ENCODE measurements at regions not wholly inside any gene's neighbourhood (a gene's known extent, or its start where the extent isn't known, plus 50 kb on each side); places are given as distances from the start of the nearest gene placed in this dataset.

DNA sequence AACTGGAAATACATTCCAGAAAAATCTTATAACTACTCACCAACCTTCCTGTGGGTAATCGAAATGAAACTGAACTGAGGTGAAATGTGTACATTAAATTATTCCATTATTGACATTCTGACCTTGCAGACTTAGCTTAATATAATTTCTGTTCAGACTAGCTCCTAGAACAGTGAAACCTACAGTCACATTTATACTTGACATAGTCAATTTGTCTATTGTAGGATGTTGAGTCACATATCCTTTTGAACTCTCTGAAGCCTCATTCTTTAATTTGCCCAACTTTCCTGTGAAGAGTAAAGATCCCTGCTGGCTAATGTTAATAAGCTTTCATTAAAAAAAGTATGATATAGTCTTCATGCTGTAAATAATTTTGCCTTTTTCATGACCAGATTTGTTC is 92.0 kb upstream of the SCEL start:
- ATAC-seq (replicated peaks), result peak; percentile 24
- no peak overlapping the region for H3K4me3 Mint-ChIP-seq
- H3K27ac Mint-ChIP-seq, result no peak overlapping the region
- peaks cover 9% of the 10 kb centered on the region for H3K4me1 Mint-ChIP-seq
- H3K36me3 Mint-ChIP-seq (ENCODE audit: low read depth), result no peaks in the 10 kb centered on the region
- peaks cover 26% of the 10 kb centered on the region for H3K27me3 Mint-ChIP-seq
- H3K9me3 Mint-ChIP-seq, result no peaks in the 10 kb centered on the region

- Mint-ChIP-seq H3K9me3 (no peaks in the 10 kb centered on the region), H3K4me3 (no peak overlapping the region), H3K27me3 (peaks cover 16% of the 10 kb centered on the region), H3K27ac (no peak overlapping the region), H3K36me3 (ENCODE audit: low read depth) (no peaks in the 10 kb centered on the region), H3K4me1 (peaks cover 6% of the 10 kb centered on the region)
- ATAC-seq (replicated peaks), result no peak
Measured at GRCh38 chr13:77437267-77437666, 98.2 kb upstream of the SCEL start.

- H3K4me1 Mint-ChIP-seq, result peaks cover 6% of the 10 kb centered on the region
- no peaks in the 10 kb centered on the region for H3K36me3 Mint-ChIP-seq (ENCODE audit: low read depth)
- H3K27me3 Mint-ChIP-seq, result peaks cover 3% of the 10 kb centered on the region
- H3K9me3 Mint-ChIP-seq, result peaks cover under 1% of the 10 kb centered on the region
- H3K27ac Mint-ChIP-seq, result no peak overlapping the region
- ATAC-seq (replicated peaks), result no peak
- H3K4me3 Mint-ChIP-seq, result no peak overlapping the region
Measured at GRCh38 chr13:77434289-77434688, 101.2 kb upstream of the SCEL start.

GRCh38 chr13:77431449-77431848 is 104.1 kb upstream of the SCEL start:
- ATAC-seq (replicated peaks), result no peak
- Mint-ChIP-seq H3K4me3 (no peak overlapping the region), H3K9me3 (peaks cover 5% of the 10 kb centered on the region)

DNA sequence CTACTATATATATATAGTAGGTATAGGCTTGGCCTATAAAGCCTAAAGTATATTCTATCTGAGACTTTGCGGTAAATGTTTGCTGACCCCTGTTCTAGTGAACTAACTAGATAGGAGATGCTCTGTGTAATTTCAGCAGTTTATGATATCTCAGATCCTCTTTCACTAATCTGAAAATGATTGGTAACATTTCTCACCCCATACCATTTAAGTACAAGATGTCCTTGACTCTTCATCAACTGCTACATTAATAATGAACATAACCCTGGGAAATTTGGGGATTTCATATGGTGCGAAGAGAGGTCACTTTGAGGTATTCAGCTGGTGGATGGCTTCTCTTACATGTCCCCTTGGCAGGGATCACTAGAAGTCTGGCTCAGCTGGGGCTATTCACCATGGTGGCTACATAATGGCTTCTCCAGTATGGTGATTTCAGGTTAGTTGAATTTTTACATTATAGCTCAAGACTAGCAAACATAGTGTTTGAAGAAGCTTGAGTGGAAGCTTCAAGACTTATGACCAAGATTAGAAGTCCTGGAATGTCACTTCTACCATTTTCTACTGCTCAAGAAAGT is 103.6 kb upstream of the MYCBP2 start:
- H3K4me1 Mint-ChIP-seq, result peaks cover 13% of the 10 kb centered on the region
- no peak for ATAC-seq (replicated peaks)
- no peak overlapping the region for H3K4me3 Mint-ChIP-seq
- H3K27me3 Mint-ChIP-seq, result peaks cover 7% of the 10 kb centered on the region
- H3K27ac Mint-ChIP-seq, result no peak overlapping the region
- H3K9me3 Mint-ChIP-seq, result peaks cover 5% of the 10 kb centered on the region
- no peaks in the 10 kb centered on the region for H3K36me3 Mint-ChIP-seq (ENCODE audit: low read depth)

More at GRCh38 chr13:77431449-77431848, 104.1 kb upstream of the SCEL start:
- H3K27me3 Mint-ChIP-seq, result peaks cover 7% of the 10 kb centered on the region
- H3K4me1 Mint-ChIP-seq, result peaks cover 13% of the 10 kb centered on the region
- H3K36me3 Mint-ChIP-seq (ENCODE audit: low read depth), result no peaks in the 10 kb centered on the region
- H3K27ac Mint-ChIP-seq, result no peak overlapping the region

DNA sequence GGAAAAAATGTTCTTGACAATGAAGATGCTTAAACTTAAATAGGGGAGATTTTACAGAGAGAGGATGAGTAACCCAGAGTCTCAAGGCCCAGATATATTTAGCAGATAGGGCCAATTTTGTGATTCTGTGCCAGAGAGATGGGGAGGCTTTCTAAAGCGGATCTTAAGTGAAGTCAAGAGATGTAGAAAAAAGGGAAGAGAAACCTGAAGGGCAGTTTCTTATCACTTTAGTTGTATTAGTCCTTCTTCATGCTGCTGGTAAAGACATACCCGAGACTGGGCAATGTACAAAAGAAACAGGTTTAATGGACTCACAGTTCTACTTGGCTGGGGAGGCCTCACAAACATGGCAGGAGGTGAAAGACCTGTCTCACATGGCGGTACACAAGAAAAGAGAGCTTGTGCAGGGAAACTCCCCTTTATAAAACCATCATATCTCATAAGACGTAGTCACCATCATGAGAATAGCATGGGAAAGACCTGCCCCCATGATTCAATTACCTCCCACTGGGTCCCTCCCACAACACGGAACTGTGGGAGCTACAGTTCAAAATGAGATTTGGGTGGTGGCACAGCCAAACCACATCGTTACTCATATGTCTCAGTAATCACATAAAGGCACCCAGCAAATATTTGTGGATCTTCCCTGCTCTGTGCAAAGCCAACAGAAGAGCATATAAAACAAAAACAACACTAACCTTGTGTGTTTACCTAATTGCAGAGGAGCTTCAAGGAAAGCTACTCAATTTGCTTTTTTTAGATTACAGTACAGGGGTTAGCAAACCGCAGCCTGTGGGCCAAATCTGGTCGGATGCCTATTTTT is 102.6 kb upstream of the MYCBP2 start:
- peak; percentile 95 for ATAC-seq (replicated peaks)
- H3K9me3 Mint-ChIP-seq, result peaks cover 5% of the 10 kb centered on the region
- peak overlapping the region; percentile 60 for H3K4me3 Mint-ChIP-seq
- H3K4me1 Mint-ChIP-seq, result peaks cover 13% of the 10 kb centered on the region
- peaks cover 4% of the 10 kb centered on the region for H3K27me3 Mint-ChIP-seq
- peak overlapping the region; percentile 84 for H3K27ac Mint-ChIP-seq
- H3K36me3 Mint-ChIP-seq (ENCODE audit: low read depth), result no peaks in the 10 kb centered on the region

GRCh38 chr13:77425705-77426104 is 98.8 kb upstream of the MYCBP2 start:
- peaks cover 13% of the 10 kb centered on the region for H3K4me1 Mint-ChIP-seq
- no peak overlapping the region for H3K4me3 Mint-ChIP-seq
- no peaks in the 10 kb centered on the region for H3K36me3 Mint-ChIP-seq (ENCODE audit: low read depth)
- no peak for ATAC-seq (replicated peaks)
- H3K27ac Mint-ChIP-seq, result no peak overlapping the region
- peaks cover 8% of the 10 kb centered on the region for H3K27me3 Mint-ChIP-seq
- H3K9me3 Mint-ChIP-seq, result peaks cover 5% of the 10 kb centered on the region

DNA sequence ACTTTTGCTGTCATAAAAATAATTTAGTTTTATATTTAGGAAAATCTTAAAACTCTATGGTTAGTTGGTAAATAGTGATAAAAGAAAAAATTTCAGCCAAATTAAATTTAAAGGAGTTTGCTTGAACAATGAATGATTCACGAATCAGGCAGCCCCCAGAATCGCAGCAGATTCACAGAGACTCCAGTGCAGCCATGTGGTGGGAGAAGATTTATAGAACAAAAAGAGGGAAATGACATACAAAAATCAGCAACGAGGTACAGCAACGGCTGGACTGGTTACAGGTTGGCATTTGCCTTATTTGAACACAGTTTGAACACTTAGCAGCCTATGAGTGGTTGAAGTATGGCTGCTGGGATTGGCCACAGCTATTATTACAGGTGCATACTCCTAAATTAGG is 96.4 kb upstream of the MYCBP2 start:
- Mint-ChIP-seq H3K36me3 (ENCODE audit: low read depth) (no peaks in the 10 kb centered on the region), H3K4me3 (no peak overlapping the region), H3K27ac (no peak overlapping the region), H3K9me3 (no peaks in the 10 kb centered on the region), H3K27me3 (peaks cover 8% of the 10 kb centered on the region), H3K4me1 (no peaks in the 10 kb centered on the region)
- no peak for ATAC-seq (replicated peaks)

- Mint-ChIP-seq H3K36me3 (ENCODE audit: low read depth) (no peaks in the 10 kb centered on the region), H3K4me1 (no peaks in the 10 kb centered on the region), H3K4me3 (no peak overlapping the region), H3K27me3 (peaks cover 8% of the 10 kb centered on the region), H3K27ac (no peak overlapping the region), H3K9me3 (no peaks in the 10 kb centered on the region)
- no peak for ATAC-seq (replicated peaks)
Measured at GRCh38 chr13:77422724-77423123, 95.8 kb upstream of the MYCBP2 start.

DNA sequence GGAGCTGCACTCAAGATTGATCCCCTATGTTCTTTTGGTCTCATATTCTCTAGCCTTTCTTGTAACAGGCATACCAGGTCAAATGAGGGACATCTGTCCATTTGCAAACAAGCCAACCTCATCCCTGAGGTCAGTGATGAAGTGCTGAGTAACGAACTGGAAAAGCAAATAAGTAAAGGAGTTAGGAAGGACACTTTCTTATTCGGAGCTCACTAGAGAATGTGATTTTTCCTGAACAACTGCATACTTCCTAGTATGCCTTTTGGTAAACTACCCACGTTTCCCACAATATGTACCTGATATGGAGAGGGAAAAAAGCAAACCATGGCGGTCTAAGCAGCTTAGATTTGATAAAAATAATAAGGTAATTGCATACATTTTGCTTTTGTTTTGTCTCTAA is 91.0 kb upstream of the MYCBP2 start:
- Mint-ChIP-seq H3K4me3 (no peak overlapping the region), H3K9me3 (no peaks in the 10 kb centered on the region), H3K27me3 (no peaks in the 10 kb centered on the region), H3K36me3 (ENCODE audit: low read depth) (no peaks in the 10 kb centered on the region), H3K27ac (no peak overlapping the region), H3K4me1 (no peaks in the 10 kb centered on the region)
- no peak for ATAC-seq (replicated peaks)

DNA sequence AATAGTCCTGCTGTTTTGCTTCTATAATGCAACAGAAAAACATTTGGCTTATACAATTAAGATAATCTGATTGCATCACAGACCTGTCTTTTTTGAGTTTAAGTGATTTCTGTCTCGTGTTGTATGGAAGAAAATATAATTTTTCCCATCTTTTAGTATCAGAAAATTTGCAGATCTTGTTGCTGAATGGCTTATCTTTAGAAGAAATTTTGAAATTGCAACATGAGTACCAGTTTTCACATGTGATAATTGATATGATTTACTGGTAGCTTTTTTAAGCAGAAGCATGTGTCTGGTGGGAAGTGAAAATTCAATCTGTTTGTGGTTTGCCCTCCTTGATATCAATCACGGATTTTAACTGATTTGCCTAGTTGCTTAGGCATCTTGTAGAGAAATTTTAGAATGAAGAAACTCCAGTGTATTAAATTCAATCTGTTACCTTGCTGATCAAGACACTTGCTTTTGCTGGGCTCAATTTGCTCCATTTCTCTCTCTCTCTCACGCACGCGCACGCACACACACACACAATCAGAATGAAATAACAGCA is 89.8 kb upstream of the MYCBP2 start:
- Mint-ChIP-seq H3K4me3 (no peak overlapping the region), H3K36me3 (ENCODE audit: low read depth) (no peaks in the 10 kb centered on the region), H3K9me3 (no peaks in the 10 kb centered on the region), H3K27ac (no peak overlapping the region), H3K4me1 (no peaks in the 10 kb centered on the region), H3K27me3 (no peaks in the 10 kb centered on the region)
- ATAC-seq (replicated peaks), result no peak

GRCh38 chr13:77415253-77416071 is 88.6 kb upstream of the MYCBP2 start:
- Mint-ChIP-seq H3K36me3 (ENCODE audit: low read depth) (no peaks in the 10 kb centered on the region), H3K4me1 (no peaks in the 10 kb centered on the region), H3K4me3 (no peak overlapping the region), H3K9me3 (no peaks in the 10 kb centered on the region), H3K27ac (no peak overlapping the region), H3K27me3 (no peaks in the 10 kb centered on the region)
- peak; percentile 43 for ATAC-seq (replicated peaks)

- no peak overlapping the region for H3K4me3 Mint-ChIP-seq
- H3K4me1 Mint-ChIP-seq, result no peaks in the 10 kb centered on the region
- no peaks in the 10 kb centered on the region for H3K36me3 Mint-ChIP-seq (ENCODE audit: low read depth)
- no peaks in the 10 kb centered on the region for H3K27me3 Mint-ChIP-seq
- H3K9me3 Mint-ChIP-seq, result no peaks in the 10 kb centered on the region
- no peak overlapping the region for H3K27ac Mint-ChIP-seq
- ATAC-seq (replicated peaks), result no peak
Measured at GRCh38 chr13:77412860-77413259, 86.0 kb upstream of the MYCBP2 start.

- Mint-ChIP-seq H3K27me3 (no peaks in the 10 kb centered on the region), H3K27ac (no peak overlapping the region), H3K4me1 (no peaks in the 10 kb centered on the region), H3K36me3 (ENCODE audit: low read depth) (no peaks in the 10 kb centered on the region), H3K9me3 (no peaks in the 10 kb centered on the region), H3K4me3 (no peak overlapping the region)
- no peak for ATAC-seq (replicated peaks)
Measured at GRCh38 chr13:77412116-77412635, 85.3 kb upstream of the MYCBP2 start.
